ENCODE measurements at regions not wholly inside any gene's neighbourhood (a gene's known extent, or its start where the extent isn't known, plus 50 kb on each side); places are given as distances from the start of the nearest gene placed in this dataset.
"Not testable (repeated sequence)": the region's sequence is repeated elsewhere in the genome, so short reads cannot be mapped to it uniquely, and the experiment has no call there.

DNA sequence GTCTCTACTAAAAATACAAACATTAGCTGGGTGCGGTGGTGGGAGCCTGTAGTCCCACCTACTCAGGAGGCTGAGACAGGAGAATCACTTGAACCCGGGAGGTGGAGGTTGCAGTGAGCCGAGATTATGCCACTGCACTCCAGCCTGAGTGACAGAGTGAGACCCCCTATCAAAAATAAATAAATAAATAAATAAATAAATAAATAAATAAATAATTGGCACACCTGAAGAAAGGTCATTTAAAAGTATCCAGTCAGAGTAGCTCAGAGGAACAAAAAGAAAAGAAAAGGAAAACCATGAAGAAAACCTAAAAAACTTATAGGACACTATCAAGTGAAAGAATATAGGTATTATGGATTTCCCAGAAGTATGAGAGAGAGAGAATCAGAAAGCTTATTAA lies 330.1 kb upstream of the AR start:
- H3K4me3 ChIP-seq (ENCODE audit: extremely low read depth, insufficient read depth, low read length, poor library complexity, severe bottlenecking); H3K27ac ChIP-seq (ENCODE audit: low read depth, low read length, severe bottlenecking); H3K4me1 ChIP-seq (ENCODE audit: control insufficient read depth, insufficient read depth, low read length, poor library complexity, severe bottlenecking); H3K9me3 ChIP-seq (ENCODE audit: control insufficient read depth, low read length); H3K36me3 ChIP-seq (ENCODE audit: control insufficient read depth, insufficient read depth, low read length): not testable (repeated sequence)
- no CpG with 5 or more reads among the region's 3 CpGs for WGBS, 2 experiments (ENCODE audit: insufficient coverage in 2 of 2)

DNA sequence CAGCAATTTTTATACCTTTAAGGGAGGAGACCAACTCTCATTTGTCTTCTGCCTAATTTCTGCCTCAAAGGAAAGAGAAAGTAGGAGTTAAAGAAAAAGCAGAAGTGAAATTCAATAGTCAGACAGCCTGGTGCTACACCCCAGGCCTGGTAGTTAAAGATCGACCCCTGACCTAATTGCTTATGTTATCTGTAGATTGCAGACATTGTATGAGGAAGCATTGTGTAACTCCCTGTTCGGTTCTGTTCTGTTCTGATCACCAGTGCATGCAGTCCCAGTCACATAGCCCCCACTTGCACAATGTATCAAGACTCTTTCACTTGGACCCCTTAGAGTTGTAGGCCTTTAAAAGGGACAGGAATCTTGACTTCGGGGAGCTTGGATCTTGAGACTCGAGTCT lies 335.9 kb upstream of the AR start:
- H3K4me3 ChIP-seq (ENCODE audit: extremely low read depth, insufficient read depth, low read length, poor library complexity, severe bottlenecking) = no peak overlapping the region
- WGBS, 2 experiments (ENCODE audit: insufficient coverage in 2 of 2) = no CpG with 5 or more reads among the region's 4 CpGs
- no peaks in the 10 kb centered on the region for H3K4me1 ChIP-seq (ENCODE audit: control insufficient read depth, insufficient read depth, low read length, poor library complexity, severe bottlenecking)
- no peaks in the 10 kb centered on the region for H3K36me3 ChIP-seq (ENCODE audit: control insufficient read depth, insufficient read depth, low read length)
- H3K27ac ChIP-seq (ENCODE audit: low read depth, low read length, severe bottlenecking) = no peak overlapping the region
- H3K9me3 ChIP-seq (ENCODE audit: control insufficient read depth, low read length) = no peaks in the 10 kb centered on the region

DNA sequence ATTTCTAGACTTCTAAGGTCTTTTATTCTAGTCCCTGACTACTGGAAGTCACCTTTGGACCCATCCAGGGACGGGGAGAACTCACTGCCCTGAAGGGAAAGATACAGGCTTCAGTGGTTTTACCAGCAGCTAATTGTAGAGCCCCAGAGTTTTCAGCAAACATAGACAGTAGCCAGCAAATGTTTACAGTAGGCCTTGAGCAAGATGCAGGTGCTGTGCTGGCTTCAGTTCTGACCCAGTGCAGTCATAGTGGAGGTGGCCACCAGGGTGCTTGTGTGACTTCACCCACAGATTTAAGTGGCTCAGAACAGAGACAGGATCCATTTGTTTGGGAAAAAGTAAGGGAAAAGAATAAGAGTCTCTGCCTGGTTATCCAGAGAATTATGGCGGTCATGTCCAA lies 384.4 kb upstream of the AR start:
- Histone ChIP-seq H3K4me3 (ENCODE audit: extremely low read depth, insufficient read depth, low read length, poor library complexity, severe bottlenecking) (no peak overlapping the region), H3K27ac (ENCODE audit: low read depth, low read length, severe bottlenecking) (no peak overlapping the region), H3K36me3 (ENCODE audit: control insufficient read depth, insufficient read depth, low read length) (no peaks in the 10 kb centered on the region), H3K9me3 (ENCODE audit: control insufficient read depth, low read length) (no peaks in the 10 kb centered on the region), H3K4me1 (ENCODE audit: control insufficient read depth, insufficient read depth, low read length, poor library complexity, severe bottlenecking) (no peaks in the 10 kb centered on the region)
- WGBS, 2 experiments (ENCODE audit: insufficient coverage in 2 of 2) = 60 to 100% methylated on average over 1 of the region's 2 CpGs

GRCh38 chrX:67114635-67115034 lies 429.2 kb upstream of the AR start:
- Histone ChIP-seq H3K4me1 (ENCODE audit: control insufficient read depth, insufficient read depth, low read length, poor library complexity, severe bottlenecking) (no peaks in the 10 kb centered on the region), H3K9me3 (ENCODE audit: control insufficient read depth, low read length) (no peaks in the 10 kb centered on the region), H3K4me3 (ENCODE audit: extremely low read depth, insufficient read depth, low read length, poor library complexity, severe bottlenecking) (no peak overlapping the region), H3K27ac (ENCODE audit: low read depth, low read length, severe bottlenecking) (no peak overlapping the region), H3K36me3 (ENCODE audit: control insufficient read depth, insufficient read depth, low read length) (no peaks in the 10 kb centered on the region)
- WGBS, 2 experiments (ENCODE audit: insufficient coverage in 2 of 2) = 91% methylated on average over 4 of the region's 9 CpGs; no CpG with 5 or more reads in 1 of the 2 experiments

DNA sequence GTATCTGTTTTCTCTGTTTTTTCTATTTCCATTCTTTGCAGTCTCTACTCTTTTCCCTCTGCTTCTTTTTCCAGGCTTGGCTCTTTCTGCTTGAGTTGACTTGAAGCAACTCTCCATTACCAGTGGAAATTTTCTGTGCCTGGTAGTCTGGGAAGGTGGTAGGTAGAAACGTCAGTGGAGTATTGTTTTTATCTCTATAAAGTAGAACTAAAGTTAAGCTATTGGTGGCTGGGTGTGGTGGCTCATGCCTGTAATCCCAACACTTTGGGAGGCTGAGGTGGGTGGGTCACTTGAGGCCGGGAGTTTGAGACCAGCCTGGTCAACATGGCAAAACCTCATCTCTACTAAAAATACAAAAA lies 438.1 kb upstream of the AR start:
- Histone ChIP-seq H3K4me3 (ENCODE audit: extremely low read depth, insufficient read depth, low read length, poor library complexity, severe bottlenecking) (no peak overlapping the region), H3K36me3 (ENCODE audit: control insufficient read depth, insufficient read depth, low read length) (no peaks in the 10 kb centered on the region), H3K9me3 (ENCODE audit: control insufficient read depth, low read length) (no peaks in the 10 kb centered on the region), H3K4me1 (ENCODE audit: control insufficient read depth, insufficient read depth, low read length, poor library complexity, severe bottlenecking) (no peaks in the 10 kb centered on the region), H3K27ac (ENCODE audit: low read depth, low read length, severe bottlenecking) (no peak overlapping the region)
- no CpG with 5 or more reads among the region's 2 CpGs for WGBS, 2 experiments (ENCODE audit: insufficient coverage in 2 of 2)

DNA sequence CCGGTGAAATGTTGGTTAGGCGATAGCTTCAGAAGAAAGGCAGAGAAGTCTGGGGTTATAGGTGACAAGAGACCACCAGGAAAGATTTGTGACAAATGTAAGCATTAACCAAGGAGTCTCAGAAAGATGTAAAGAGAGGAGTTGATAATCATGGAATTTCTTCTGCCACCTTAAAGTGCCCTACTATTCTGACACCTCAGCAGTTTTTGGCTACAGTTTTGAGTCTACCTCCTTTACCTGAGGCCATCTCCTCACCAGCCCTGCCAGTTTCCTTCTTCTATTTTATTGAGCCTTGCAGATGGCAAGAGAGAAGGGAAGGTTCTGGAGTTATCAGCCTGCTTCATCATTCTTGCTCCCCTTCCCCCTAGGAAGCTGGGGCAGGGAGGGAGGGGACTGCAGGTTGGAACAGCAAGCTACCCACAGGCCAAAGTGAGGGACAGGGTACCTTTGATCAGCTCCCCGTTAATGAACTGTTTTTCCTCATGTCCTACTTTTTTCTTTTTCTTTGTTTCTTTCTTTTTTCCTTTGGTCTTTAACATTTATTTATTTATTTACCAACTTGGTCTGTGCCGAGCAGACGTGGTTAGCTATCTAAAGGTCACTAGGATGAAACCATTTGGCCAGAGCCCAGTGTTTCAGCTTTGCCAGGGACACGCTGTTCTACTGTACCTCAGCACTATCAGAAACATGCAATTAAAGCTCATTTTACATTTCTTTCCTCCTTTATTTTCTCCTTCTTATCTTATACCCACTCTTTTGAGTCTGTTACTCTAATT lies 438.7 kb upstream of the AR start:
- H3K4me3 ChIP-seq (ENCODE audit: extremely low read depth, insufficient read depth, low read length, poor library complexity, severe bottlenecking) = no peak overlapping the region
- H3K36me3 ChIP-seq (ENCODE audit: control insufficient read depth, insufficient read depth, low read length) = no peaks in the 10 kb centered on the region
- no peaks in the 10 kb centered on the region for H3K9me3 ChIP-seq (ENCODE audit: control insufficient read depth, low read length)
- H3K4me1 ChIP-seq (ENCODE audit: control insufficient read depth, insufficient read depth, low read length, poor library complexity, severe bottlenecking) = no peaks in the 10 kb centered on the region
- WGBS, 2 experiments (ENCODE audit: insufficient coverage in 2 of 2) = 89 to 100% methylated on average over 3 of the region's 6 CpGs
- H3K27ac ChIP-seq (ENCODE audit: low read depth, low read length, severe bottlenecking) = no peak overlapping the region

GRCh38 chrX:67100031-67100884 lies 443.6 kb upstream of the AR start:
- 60 to 100% methylated on average over 1 to 2 of the region's 6 CpGs for WGBS, 2 experiments (ENCODE audit: insufficient coverage in 2 of 2)
- no peak overlapping the region for H3K27ac ChIP-seq (ENCODE audit: low read depth, low read length, severe bottlenecking)
- no peaks in the 10 kb centered on the region for H3K4me1 ChIP-seq (ENCODE audit: control insufficient read depth, insufficient read depth, low read length, poor library complexity, severe bottlenecking)
- H3K4me3 ChIP-seq (ENCODE audit: extremely low read depth, insufficient read depth, low read length, poor library complexity, severe bottlenecking) = no peak overlapping the region
- H3K36me3 ChIP-seq (ENCODE audit: control insufficient read depth, insufficient read depth, low read length) = no peaks in the 10 kb centered on the region
- H3K9me3 ChIP-seq (ENCODE audit: control insufficient read depth, low read length) = no peaks in the 10 kb centered on the region

- Histone ChIP-seq H3K27ac (ENCODE audit: low read depth, low read length, severe bottlenecking) (no peak overlapping the region), H3K4me3 (ENCODE audit: extremely low read depth, insufficient read depth, low read length, poor library complexity, severe bottlenecking) (no peak overlapping the region), H3K4me1 (ENCODE audit: control insufficient read depth, insufficient read depth, low read length, poor library complexity, severe bottlenecking) (no peaks in the 10 kb centered on the region), H3K9me3 (ENCODE audit: control insufficient read depth, low read length) (no peaks in the 10 kb centered on the region), H3K36me3 (ENCODE audit: control insufficient read depth, insufficient read depth, low read length) (no peaks in the 10 kb centered on the region)
- WGBS, 2 experiments (ENCODE audit: insufficient coverage in 2 of 2) = no CpG with 5 or more reads among the region's 2 CpGs
Measured at GRCh38 chrX:67094061-67094460, 449.8 kb upstream of the AR start.

GRCh38 chrX:67050760-67051159 lies 411.9 kb upstream of the EDA2R start:
- Histone ChIP-seq H3K27ac (ENCODE audit: low read depth, low read length, severe bottlenecking) (no peak overlapping the region), H3K9me3 (ENCODE audit: control insufficient read depth, low read length) (no peaks in the 10 kb centered on the region), H3K4me3 (ENCODE audit: extremely low read depth, insufficient read depth, low read length, poor library complexity, severe bottlenecking) (no peak overlapping the region), H3K36me3 (ENCODE audit: control insufficient read depth, insufficient read depth, low read length) (no peaks in the 10 kb centered on the region), H3K4me1 (ENCODE audit: control insufficient read depth, insufficient read depth, low read length, poor library complexity, severe bottlenecking) (no peaks in the 10 kb centered on the region)
- WGBS, 2 experiments (ENCODE audit: insufficient coverage in 2 of 2) = no CpG with 5 or more reads among the region's 1 CpG

DNA sequence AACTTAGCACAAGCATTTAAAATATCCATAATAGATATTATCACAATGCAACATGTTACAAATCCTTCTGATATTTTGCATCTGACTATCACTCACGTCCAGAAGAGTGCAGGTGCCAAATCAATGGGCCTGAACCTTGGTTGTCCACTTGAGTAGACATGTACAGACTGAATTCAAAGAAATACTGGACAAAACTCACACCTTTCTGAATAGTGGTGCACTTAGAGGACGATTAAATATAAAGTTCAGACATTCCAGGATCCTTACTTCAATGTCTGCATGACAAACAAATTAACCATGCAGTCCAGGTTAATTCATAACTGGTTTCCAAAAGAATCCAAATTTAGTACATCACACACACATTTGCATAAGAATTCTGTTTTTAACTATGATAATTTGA lies 406.0 kb upstream of the EDA2R start:
- Histone ChIP-seq H3K4me3 (ENCODE audit: extremely low read depth, insufficient read depth, low read length, poor library complexity, severe bottlenecking) (no peak overlapping the region), H3K9me3 (ENCODE audit: control insufficient read depth, low read length) (no peaks in the 10 kb centered on the region), H3K4me1 (ENCODE audit: control insufficient read depth, insufficient read depth, low read length, poor library complexity, severe bottlenecking) (no peaks in the 10 kb centered on the region), H3K36me3 (ENCODE audit: control insufficient read depth, insufficient read depth, low read length) (no peaks in the 10 kb centered on the region), H3K27ac (ENCODE audit: low read depth, low read length, severe bottlenecking) (no peak overlapping the region)
- WGBS, 2 experiments (ENCODE audit: insufficient coverage in 2 of 2) = 80% methylated on average over 1 of the region's 2 CpGs; no CpG with 5 or more reads in 1 of the 2 experiments
